MM.1S (cell line): ENCODE measurements at regions not wholly inside any gene's neighbourhood (a gene's known extent, or its start where the extent isn't known, plus 50 kb on each side); places are given as distances from the start of the nearest gene placed in this dataset.

ENCODE experiments used
- DNase-seq: peaks from one replicate; pipeline ENCODE4 v3.0.0-alpha.2; 2015
- H2AFZ ChIP-seq: fragments of 300-600 bp; sonication (generic); 2 replicates; pipeline ENCODE4 v1.6.0; 2016; ENCODE audit warnings: antibody characterized with exemption, low read length
- H3F3A ChIP-seq: fragments of 300-600 bp; sonication (generic); 2 replicates; pipeline ENCODE4 v1.6.1; 2016; ENCODE audit warnings: mild to moderate bottlenecking, antibody characterized with exemption, low read length, moderate library complexity, mixed read lengths; ENCODE audit not compliant: insufficient read depth
- H3K27ac ChIP-seq: fragments of 300-600 bp; sonication (generic); 2 replicates; pipeline ENCODE4 v1.5.1; 2016; ENCODE audit warnings: mild to moderate bottlenecking, low read length
- H3K27me3 ChIP-seq: fragments of 300-600 bp; sonication (generic); replicated peaks from 2 replicates; pipeline ENCODE4 v1.6.0; 2016; ENCODE audit warnings: low read length; ENCODE audit not compliant: insufficient read depth
- H3K36me3 ChIP-seq: fragments of 300-600 bp; sonication (generic); replicated peaks from 2 replicates; pipeline ENCODE4 v1.6.1; 2016; ENCODE audit warnings: mild to moderate bottlenecking, low read length, mixed read lengths; ENCODE audit not compliant: insufficient read depth
- H3K4me1 ChIP-seq: fragments of 300-600 bp; sonication (generic); 2 replicates; pipeline ENCODE4 v1.6.1; 2016; ENCODE audit warnings: low read length, mixed read lengths
- H3K4me2 ChIP-seq: fragments of 300-600 bp; sonication (generic); 2 replicates; pipeline ENCODE4 v1.6.0; 2016; ENCODE audit warnings: low read depth, low read length
- H3K4me3 ChIP-seq: fragments of 300-600 bp; sonication (generic); 2 replicates; pipeline ENCODE4 v1.5.1; 2016; ENCODE audit warnings: low read length, mixed read lengths
- H3K79me2 ChIP-seq: fragments of 300-600 bp; sonication (generic); 2 replicates; pipeline ENCODE4 v1.6.1; 2016; ENCODE audit warnings: mixed run types, low read length, mixed read lengths
- H3K9ac ChIP-seq: fragments of 300-600 bp; sonication (generic); 2 replicates; pipeline ENCODE4 v1.6.1; 2016; ENCODE audit warnings: low read length, mixed read lengths
- H3K9me2 ChIP-seq: fragments of 300-600 bp; sonication (generic); replicated peaks from 2 replicates; pipeline ENCODE4 v1.6.1; 2016; ENCODE audit warnings: mild to moderate bottlenecking, low read length, mixed read lengths; ENCODE audit not compliant: insufficient read depth
- H3K9me3 ChIP-seq: fragments of 300-600 bp; sonication (generic); replicated peaks from 2 replicates; pipeline ENCODE4 v1.6.1; 2016; ENCODE audit warnings: mild to moderate bottlenecking, low read length, mixed read lengths; ENCODE audit not compliant: insufficient read depth
- H4K20me1 ChIP-seq: fragments of 300-600 bp; sonication (generic); 2 replicates; pipeline ENCODE4 v1.6.1; 2016; ENCODE audit warnings: mild to moderate bottlenecking, low read length, moderate library complexity, mixed read lengths; ENCODE audit not compliant: insufficient read depth
- CTCF ChIP-seq: fragments of 300-600 bp; sonication (generic); IDR thresholded peaks from 2 replicates; pipeline ENCODE4 v1.5.1; 2016; ENCODE audit warnings: antibody characterized with exemption, low read length, mixed read lengths
- EZH2 ChIP-seq: fragments of 300-600 bp; sonication (generic); optimal IDR thresholded peaks from 2 replicates; pipeline ENCODE3; 2017; ENCODE audit warnings: low read depth, mild to moderate bottlenecking, antibody characterized with exemption, low read length, mixed read lengths
- EZH2phosphoT487 ChIP-seq: fragments of 300-600 bp; sonication (generic); IDR thresholded peaks from 2 replicates; pipeline ENCODE4 v1.6.1; 2018; ENCODE audit warnings: antibody characterized with exemption, low read length

GRCh38 chr9:124205686-124206352 is 51.9 kb upstream of the NEK6 start:
- H3K9me3 ChIP-seq: no peaks in the 10 kb centered on the region
- DNase-seq: no peak
- no peaks in the 10 kb centered on the region for H3K9me2 ChIP-seq
- peaks cover 22% of the 10 kb centered on the region for H3F3A ChIP-seq
- no peak overlapping the region for H2AFZ ChIP-seq
- peaks cover 23% of the 10 kb centered on the region for H3K27me3 ChIP-seq
- H3K4me2 ChIP-seq: no peak overlapping the region
- H3K27ac ChIP-seq: no peak overlapping the region
- no peaks in the 10 kb centered on the region for H4K20me1 ChIP-seq
- peaks cover 46% of the 10 kb centered on the region for H3K4me1 ChIP-seq
- no peak overlapping the region for H3K9ac ChIP-seq
- H3K4me3 ChIP-seq: no peak overlapping the region
- H3K36me3 ChIP-seq: no peaks in the 10 kb centered on the region
- H3K79me2 ChIP-seq: no peaks in the 10 kb centered on the region
- TF ChIP-seq CTCF: no peak
- TF ChIP-seq EZH2: no peak
- TF ChIP-seq EZH2phosphoT487: no peak

- Histone ChIP-seq H3K9me2 (no peaks in the 10 kb centered on the region), H4K20me1 (no peaks in the 10 kb centered on the region), H3K4me2 (no peak overlapping the region), H3K4me1 (peaks cover 44% of the 10 kb centered on the region), H3K27ac (no peak overlapping the region), H3K79me2 (no peaks in the 10 kb centered on the region), H3K36me3 (no peaks in the 10 kb centered on the region), H3K9me3 (no peaks in the 10 kb centered on the region), H2AFZ (no peak overlapping the region), H3K4me3 (no peak overlapping the region), H3F3A (peaks cover 22% of the 10 kb centered on the region), H3K9ac (no peak overlapping the region), H3K27me3 (peaks cover 23% of the 10 kb centered on the region)
- TF ChIP-seq CTCF: no peak
- no peak for TF ChIP-seq EZH2phosphoT487
- no peak for TF ChIP-seq EZH2
- no peak for DNase-seq
Observed at GRCh38 chr9:124206391-124206790, 51.4 kb upstream of the NEK6 start.
